22Rv1 (cell line): ENCODE measurements at regions not wholly inside any gene's neighbourhood (a gene's known extent, or its start where the extent isn't known, plus 50 kb on each side); places are given as distances from the start of the nearest gene placed in this dataset.

ENCODE experiments used
- CTCF ChIP-seq: fragments of 450-650 bp; IDR thresholded peaks from 2 replicates; pipeline ENCODE4 v1.5.1; 2017; ENCODE audit warnings: mild to moderate bottlenecking
- ZFX ChIP-seq: fragments of 450-650 bp; IDR thresholded peaks from 2 replicates; pipeline ENCODE4 v1.6.1; 2017; ENCODE audit warnings: antibody characterized with exemption, borderline replicate concordance

GRCh38 chr3:28799084-28799483 is 450.5 kb upstream of the AZI2 start:
- TF ChIP-seq CTCF (no peak), ZFX (no peak)
